Erythroblast (primary cell): ENCODE measurements at regions not wholly inside any gene's neighbourhood (a gene's known extent, or its start where the extent isn't known, plus 50 kb on each side); places are given as distances from the start of the nearest gene placed in this dataset.

Experiments used
- GATA1 ChIP-seq: IDR thresholded peaks from 2 replicates; pipeline ENCODE4 v1.6.1; 2011; ENCODE audit warnings: low read depth, mild to moderate bottlenecking, control low read depth, low read length, moderate library complexity
- POLR2A ChIP-seq: IDR thresholded peaks from 2 replicates; pipeline ENCODE4 v1.6.1; 2011; ENCODE audit warnings: mild to moderate bottlenecking, low read length

GRCh38 chr12:126436041-126436440 lies 1370.8 kb downstream of the AACS start:
- TF ChIP-seq POLR2A (no peak), GATA1 (no peak)
